ENCODE measurements at regions not wholly inside any gene's neighbourhood (a gene's known extent, or its start where the extent isn't known, plus 50 kb on each side); places are given as distances from the start of the nearest gene placed in this dataset.

DNA sequence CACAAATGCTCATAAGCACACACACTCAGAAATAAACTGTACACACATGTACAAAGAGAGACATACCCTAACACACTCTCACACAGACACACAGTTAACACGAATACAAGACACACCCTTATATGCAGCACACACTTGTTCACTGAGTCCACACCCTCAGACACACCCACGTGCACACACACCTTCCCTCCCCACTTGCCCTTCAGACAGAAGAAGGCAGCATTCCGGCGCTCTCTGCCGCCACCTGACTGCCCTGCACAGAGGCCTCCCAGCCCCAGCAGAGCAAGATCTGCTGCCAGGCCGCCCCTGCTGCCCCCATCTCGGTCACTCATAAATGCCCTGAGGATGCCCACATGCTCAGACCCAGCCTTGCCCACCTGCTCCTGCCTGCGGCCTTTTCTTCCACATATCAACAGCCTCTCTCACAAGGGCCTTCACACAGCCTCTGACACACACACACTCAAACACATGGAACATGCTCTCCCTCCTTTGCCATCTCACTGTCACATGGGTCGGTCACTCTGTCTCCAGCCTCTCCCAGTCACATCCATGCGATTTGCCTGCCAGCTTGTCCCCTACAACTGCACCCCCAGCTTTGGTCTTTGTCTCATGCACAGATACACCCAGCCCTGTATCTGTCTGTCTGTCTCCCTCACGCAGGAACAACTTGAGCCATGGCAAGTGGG is 71.1 kb downstream of the EPHB3 start:
- no peak for TF ChIP-seq POLR2A (IDR thresholded peaks at IDR 0.05)
- no peak for TF ChIP-seq CTCF (IDR thresholded peaks at IDR 0.05)

Measured in adrenal gland (tissue), 5 donors.